Ishikawa (cell line): ENCODE measurements at regions not wholly inside any gene's neighbourhood (a gene's known extent, or its start where the extent isn't known, plus 50 kb on each side); places are given as distances from the start of the nearest gene placed in this dataset.

ENCODE experiments used
- CEBPB ChIP-seq: IDR thresholded peaks from 2 replicates; pipeline ENCODE4 v1.6.1; 2012
- EGR1 ChIP-seq: IDR thresholded peaks from 2 replicates; pipeline ENCODE4 v1.6.1; 2012
- EP300 ChIP-seq: IDR thresholded peaks from 2 replicates; pipeline ENCODE4 v1.6.1; 2012; ENCODE audit warnings: borderline replicate concordance
- FOXM1 ChIP-seq: IDR thresholded peaks from 2 replicates; pipeline ENCODE4 v1.6.1; 2012; ENCODE audit warnings: low read depth, borderline replicate concordance
- NFIC ChIP-seq: IDR thresholded peaks from 2 replicates; pipeline ENCODE4 v1.6.1; 2012
- RAD21 ChIP-seq: IDR thresholded peaks from 2 replicates; pipeline ENCODE4 v1.6.1; 2012; ENCODE audit warnings: low read depth
- TAF1 ChIP-seq: IDR thresholded peaks from 2 replicates; pipeline ENCODE4 v1.6.1; 2012; ENCODE audit warnings: low read depth, mild to moderate bottlenecking
- TCF12 ChIP-seq: IDR thresholded peaks from 2 replicates; pipeline ENCODE4 v1.6.1; 2012; ENCODE audit warnings: low read depth
- YY1 ChIP-seq: IDR thresholded peaks from 2 replicates; pipeline ENCODE4 v1.6.1; 2012; ENCODE audit warnings: low read depth
- ZBTB7A ChIP-seq: IDR thresholded peaks from 2 replicates; pipeline ENCODE4 v1.6.1; 2012; ENCODE audit warnings: low read depth
- TF ChIP-seq, protein P1 (sequence below): IDR thresholded peaks from 2 replicates; pipeline ENCODE4 v1.6.1; 2012; ENCODE audit warnings: low read depth, mild to moderate bottlenecking
- TF ChIP-seq, protein P2 (sequence below): IDR thresholded peaks from 2 replicates; pipeline ENCODE4 v1.6.1; 2012

GRCh38 chr10:130283219-130283545 lies 147.0 kb downstream of the GLRX3 start:
- TF ChIP-seq TAF1 (no peak), RAD21 (no peak), CEBPB (no peak), EP300 (no peak), EGR1 (no peak), FOXM1 (no peak), NFIC (no peak), ZBTB7A (no peak), YY1 (no peak), TCF12 (no peak)
- TF ChIP-seq, protein P1, sequence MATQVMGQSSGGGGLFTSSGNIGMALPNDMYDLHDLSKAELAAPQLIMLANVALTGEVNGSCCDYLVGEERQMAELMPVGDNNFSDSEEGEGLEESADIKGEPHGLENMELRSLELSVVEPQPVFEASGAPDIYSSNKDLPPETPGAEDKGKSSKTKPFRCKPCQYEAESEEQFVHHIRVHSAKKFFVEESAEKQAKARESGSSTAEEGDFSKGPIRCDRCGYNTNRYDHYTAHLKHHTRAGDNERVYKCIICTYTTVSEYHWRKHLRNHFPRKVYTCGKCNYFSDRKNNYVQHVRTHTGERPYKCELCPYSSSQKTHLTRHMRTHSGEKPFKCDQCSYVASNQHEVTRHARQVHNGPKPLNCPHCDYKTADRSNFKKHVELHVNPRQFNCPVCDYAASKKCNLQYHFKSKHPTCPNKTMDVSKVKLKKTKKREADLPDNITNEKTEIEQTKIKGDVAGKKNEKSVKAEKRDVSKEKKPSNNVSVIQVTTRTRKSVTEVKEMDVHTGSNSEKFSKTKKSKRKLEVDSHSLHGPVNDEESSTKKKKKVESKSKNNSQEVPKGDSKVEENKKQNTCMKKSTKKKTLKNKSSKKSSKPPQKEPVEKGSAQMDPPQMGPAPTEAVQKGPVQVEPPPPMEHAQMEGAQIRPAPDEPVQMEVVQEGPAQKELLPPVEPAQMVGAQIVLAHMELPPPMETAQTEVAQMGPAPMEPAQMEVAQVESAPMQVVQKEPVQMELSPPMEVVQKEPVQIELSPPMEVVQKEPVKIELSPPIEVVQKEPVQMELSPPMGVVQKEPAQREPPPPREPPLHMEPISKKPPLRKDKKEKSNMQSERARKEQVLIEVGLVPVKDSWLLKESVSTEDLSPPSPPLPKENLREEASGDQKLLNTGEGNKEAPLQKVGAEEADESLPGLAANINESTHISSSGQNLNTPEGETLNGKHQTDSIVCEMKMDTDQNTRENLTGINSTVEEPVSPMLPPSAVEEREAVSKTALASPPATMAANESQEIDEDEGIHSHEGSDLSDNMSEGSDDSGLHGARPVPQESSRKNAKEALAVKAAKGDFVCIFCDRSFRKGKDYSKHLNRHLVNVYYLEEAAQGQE, result no peak
- TF ChIP-seq, protein P2, sequence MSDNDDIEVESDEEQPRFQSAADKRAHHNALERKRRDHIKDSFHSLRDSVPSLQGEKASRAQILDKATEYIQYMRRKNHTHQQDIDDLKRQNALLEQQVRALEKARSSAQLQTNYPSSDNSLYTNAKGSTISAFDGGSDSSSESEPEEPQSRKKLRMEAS, result no peak
